ENCODE measurements at regions not wholly inside any gene's neighbourhood (a gene's known extent, or its start where the extent isn't known, plus 50 kb on each side); places are given as distances from the start of the nearest gene placed in this dataset.

- no peak for DNase-seq (ENCODE audit: low spot score)
Measured at GRCh38 chr11:11135820-11136476, 217.1 kb downstream of the CSNK2A3 start.

GRCh38 chr11:11129118-11129517 is 223.9 kb downstream of the CSNK2A3 start:
- DNase-seq (ENCODE audit: low spot score): no peak

DNA sequence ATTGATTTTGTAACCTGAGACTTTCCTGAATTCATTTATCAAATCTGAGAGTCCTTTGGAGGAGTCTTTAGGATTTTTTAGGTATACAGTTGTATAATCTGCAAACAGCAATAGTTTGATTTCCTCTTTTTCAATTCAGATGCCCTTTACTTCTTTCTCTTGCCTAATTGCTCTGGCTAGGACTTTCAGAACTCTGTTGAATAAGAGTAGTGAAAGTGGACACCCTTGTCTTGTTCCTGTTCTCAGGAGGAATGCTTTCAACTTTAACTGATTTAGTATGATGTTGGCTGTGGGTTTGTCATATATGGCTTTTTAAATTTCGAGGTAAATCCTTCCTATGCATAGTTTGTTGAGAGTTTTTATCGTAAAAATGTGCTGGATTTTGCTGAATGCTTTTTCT is 227.4 kb downstream of the CSNK2A3 start:
- DNase-seq (ENCODE audit: low spot score): no peak

GRCh38 chr11:11122749-11123148 is 230.3 kb downstream of the CSNK2A3 start:
- no peak for DNase-seq (ENCODE audit: low spot score)

DNA sequence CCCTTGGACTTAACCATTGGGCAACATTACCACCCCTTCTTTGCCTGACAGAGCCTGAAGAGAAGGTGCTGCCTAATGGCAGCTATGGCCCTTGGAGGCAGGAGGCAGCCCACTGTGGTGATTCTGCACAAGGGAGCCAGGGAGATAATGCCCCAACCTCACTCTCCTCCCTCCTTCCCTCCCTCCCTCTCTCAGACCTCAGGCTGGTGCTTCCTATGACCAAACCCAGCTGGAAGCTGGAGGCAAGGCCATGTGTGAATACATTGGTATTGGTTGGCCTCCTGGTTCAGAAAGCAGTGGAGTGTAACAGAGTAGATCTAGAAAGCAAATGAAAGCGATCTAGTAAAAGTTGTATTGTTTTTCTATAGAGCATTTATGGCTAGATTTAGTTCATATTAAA is 233.1 kb downstream of the CSNK2A3 start:
- DNase-seq (ENCODE audit: low spot score): no peak

GRCh38 chr11:11117730-11118129 is 235.3 kb downstream of the CSNK2A3 start:
- DNase-seq (ENCODE audit: low spot score): no peak

GRCh38 chr11:11115475-11115874 is 237.6 kb downstream of the CSNK2A3 start:
- no peak for DNase-seq (ENCODE audit: low spot score)

GRCh38 chr11:11113626-11114025 is 239.4 kb downstream of the CSNK2A3 start:
- DNase-seq (ENCODE audit: low spot score): no peak

DNA sequence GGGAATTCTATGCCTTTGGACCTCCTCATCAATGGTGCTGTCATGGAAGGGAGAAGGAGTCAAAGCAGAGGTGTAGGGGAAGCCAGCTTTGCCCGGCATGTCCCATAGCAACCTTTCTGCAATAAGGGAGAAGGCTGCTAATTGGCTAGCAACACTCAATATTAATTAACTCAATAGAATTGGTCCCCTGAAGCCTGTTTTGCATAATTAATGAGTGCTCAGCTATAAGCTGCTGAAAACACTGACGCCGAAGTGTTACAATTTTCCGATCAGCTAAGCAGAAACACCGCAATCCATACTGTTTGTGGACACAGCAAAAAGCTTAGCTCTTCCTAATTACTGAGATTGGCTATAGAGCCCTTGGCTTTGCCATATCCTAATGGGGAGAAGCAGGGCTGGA is 245.0 kb downstream of the CSNK2A3 start:
- DNase-seq (ENCODE audit: low spot score): no peak

GRCh38 chr11:11107076-11107723 is 245.8 kb downstream of the CSNK2A3 start:
- DNase-seq (ENCODE audit: low spot score): no peak

- DNase-seq (ENCODE audit: low spot score): no peak
Measured at GRCh38 chr11:11105361-11105760, 247.5 kb upstream of the ZBED5 start.

DNA sequence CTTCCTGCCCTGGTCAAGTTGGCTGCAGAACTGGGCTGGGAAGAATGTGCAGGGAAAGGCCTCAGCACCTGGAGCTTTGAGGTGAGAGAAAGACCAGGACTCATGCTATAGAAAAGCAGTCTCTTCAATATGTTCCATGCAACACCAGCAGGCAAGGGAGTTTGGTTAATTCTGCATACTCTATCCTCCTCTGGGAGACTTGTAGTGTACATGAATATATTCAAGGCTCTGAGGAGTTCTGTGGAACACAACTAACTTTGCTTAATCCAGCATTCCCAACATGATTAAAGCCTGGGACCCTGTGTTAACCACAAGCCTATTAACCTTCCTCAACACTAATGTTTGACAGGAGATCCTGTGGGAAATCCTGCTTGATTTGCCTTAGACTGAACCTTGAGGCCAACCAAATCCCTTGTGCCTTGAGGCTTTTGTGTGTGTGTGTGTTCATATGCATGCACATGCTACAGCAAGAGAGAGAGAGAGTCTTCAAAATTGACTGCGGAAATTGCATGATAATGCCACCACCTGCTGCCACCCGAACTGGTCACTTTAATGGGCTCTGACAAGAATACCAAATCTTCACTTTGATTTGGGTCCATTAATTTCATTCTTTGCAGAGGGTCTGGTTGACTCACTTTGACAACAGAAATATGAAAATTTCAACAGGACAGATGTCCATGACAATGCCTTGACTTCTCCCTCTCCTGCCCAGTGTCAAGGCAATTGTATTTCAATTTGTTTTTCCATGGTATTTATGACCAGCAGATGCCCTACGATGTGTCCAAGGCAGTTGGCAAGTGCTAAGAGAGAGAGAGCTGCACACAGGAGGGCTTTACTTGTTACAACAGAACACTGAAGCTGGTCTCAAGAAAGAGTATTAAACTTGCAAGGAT is 238.2 kb upstream of the ZBED5 start:
- DNase-seq (ENCODE audit: low spot score): no peak

- no peak for DNase-seq (ENCODE audit: low spot score)
Measured at GRCh38 chr11:11090495-11090894, 232.6 kb upstream of the ZBED5 start.

DNA sequence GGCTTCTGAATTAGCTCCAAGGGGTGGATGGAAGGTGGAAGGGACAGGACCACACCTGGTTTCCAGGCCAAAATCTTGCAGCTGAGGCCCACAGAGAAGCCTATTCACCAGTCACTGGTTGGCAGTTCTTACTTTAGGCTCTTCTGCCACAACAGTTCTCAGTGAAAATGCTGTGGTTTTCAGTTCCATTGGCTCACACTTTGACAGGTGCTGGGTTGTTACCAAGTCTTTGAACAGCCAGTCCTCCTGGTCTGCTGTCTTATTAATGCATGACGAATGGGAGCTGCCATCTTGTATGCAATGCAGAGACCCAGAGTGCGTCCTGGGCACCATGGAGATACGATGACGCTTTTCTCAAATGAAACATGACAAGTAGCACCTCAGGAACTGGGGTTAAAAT is 232.0 kb upstream of the ZBED5 start:
- DNase-seq (ENCODE audit: low spot score): no peak

DNA sequence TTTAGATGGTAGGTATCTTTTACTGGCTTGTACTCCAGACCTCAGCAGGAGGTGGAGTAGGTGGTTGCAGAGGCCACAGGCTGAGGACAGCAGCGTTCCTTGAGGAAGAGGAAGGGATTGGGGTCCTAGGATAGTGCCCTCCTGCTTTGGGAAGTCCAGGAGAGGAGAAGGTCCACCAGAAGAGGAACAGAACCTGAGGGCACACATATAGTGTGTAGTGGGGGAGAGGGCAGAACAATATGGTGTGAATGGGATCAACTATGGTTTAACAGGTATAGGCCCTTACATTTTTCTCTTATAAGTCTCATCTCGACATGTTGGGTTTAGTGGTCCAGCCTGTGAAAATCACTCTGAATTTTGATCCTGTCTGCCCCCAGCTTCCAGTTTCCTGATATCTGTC is 229.1 kb upstream of the ZBED5 start:
- no peak for DNase-seq (ENCODE audit: low spot score)

GRCh38 chr11:11085580-11085979 is 227.7 kb upstream of the ZBED5 start:
- no peak for DNase-seq (ENCODE audit: low spot score)

DNA sequence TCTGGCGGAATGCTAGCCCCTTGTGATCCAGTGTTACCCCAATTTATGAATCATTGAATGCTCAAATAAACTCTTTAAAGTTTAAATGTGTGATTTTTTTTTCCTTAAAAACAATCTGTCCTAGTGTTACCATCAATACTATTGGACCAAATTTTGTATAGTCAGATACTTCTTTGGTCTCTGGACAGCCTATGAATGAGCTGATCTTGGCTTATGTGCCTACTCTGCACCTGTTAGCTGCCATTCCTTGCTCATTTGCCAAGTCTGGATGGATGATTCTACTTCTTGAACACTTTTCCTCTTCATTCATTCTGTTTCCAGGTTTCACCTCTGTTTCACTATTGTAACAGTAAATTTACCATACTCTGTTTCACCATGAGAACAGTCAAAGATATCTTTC is 226.5 kb upstream of the ZBED5 start:
- DNase-seq (ENCODE audit: low spot score): no peak

- no peak for DNase-seq (ENCODE audit: low spot score)
Measured at GRCh38 chr11:11083441-11083840, 225.6 kb upstream of the ZBED5 start.

GRCh38 chr11:11082646-11083045 is 224.8 kb upstream of the ZBED5 start:
- no peak for DNase-seq (ENCODE audit: low spot score)

- no peak for DNase-seq (ENCODE audit: low spot score)
Measured at GRCh38 chr11:11081776-11082175, 223.9 kb upstream of the ZBED5 start.

DNA sequence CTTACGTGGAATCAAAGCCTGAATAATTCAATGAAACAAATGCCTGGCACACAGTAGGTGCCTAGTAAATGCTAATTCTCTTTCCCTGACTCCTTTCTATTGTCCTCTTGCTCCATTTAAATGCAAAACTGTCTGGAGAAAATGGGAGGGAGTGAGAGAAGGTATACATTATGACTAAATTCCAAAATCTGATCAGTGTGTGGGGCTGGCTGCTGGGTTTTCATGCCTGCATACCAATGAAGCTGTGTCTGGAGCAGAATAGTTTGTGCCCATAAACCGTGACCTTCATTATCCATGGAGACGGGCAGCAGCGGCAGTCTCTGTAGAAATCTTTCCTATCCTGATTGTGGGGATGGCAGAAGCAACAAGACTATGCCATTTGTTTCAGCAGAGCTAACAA is 223.4 kb upstream of the ZBED5 start:
- no peak for DNase-seq (ENCODE audit: low spot score)

DNA sequence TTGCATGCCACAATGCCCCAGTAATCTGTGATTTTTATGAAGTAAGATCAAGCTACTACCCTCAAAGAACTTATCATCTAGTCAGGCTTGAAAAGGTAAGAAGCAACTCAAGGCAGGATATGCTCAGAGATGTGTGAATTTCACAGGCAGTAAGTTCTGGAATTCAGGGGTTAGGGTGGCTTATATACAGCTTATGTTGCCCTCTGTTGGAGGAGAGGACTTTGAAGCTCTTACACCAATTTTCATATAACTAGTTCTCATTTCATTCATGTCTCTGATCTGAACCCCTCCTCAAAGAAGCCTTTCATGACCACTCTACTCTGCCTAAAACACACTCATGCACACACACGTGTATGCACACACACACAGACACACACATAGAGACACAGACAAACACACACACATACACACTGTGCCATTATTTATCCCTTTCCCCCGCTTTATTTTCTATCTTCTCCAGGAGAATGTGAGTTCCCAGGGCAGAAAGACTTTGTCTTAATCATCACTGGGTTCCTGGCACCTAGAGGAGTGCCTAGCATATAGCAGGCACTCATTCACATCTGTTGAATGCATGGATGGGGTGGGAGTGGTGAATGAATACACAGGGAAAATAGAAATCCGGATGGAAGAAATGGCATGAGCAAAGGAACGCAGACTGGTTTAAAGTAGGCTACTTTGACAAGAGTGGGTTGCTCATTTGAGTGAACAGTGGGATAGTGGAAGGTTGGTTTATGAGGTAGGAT is 220.7 kb upstream of the ZBED5 start:
- no peak for DNase-seq (ENCODE audit: low spot score)

Data from CD4-positive, alpha-beta T cell treated with Interleukin-6 at 100 ng/mL for 8 hours (primary cell).